ENCODE measurements at regions not wholly inside any gene's neighbourhood (a gene's known extent, or its start where the extent isn't known, plus 50 kb on each side); places are given as distances from the start of the nearest gene placed in this dataset.

DNA sequence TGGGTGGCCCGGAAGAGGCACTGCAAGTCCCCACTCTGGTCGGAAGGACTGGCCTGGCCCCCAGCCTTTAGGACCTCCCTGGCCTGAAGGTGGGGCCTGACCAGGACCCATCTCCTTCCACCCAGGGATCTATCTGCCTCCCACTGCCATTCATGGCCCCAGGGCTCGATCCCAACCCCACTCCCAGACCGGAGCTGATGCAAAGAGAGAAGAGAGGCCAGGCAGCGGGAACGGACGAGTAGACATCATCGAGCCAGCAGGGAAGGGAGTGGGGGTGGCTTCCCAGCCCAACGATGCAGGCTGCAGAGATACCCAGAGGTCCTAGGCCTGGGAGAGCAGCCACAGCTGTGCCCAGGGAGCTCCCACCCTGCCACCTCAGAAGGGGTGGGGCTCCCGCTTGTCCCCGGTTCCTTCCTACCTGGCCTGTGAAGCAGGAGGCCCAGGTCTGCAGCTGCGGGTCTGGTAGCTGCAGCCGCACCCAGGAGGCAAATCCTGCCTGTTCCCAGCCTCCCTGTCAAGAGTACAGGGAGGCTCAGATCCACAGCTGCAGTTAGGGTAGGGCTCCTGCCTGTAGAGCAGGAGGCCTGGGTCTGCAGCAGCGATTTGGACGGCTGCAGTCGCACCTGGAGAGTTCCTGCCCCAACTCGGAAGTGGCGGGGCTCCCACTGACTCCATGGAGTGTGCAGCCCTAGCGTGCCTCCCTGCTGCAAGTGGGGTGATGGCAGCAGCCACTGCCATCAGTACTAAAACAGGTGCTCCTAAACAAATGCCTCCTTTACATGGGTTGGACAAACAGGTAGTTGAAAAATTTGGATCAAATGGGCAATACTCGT lies 1151.0 kb upstream of the PHF14 start:
- TF ChIP-seq, protein P1, sequence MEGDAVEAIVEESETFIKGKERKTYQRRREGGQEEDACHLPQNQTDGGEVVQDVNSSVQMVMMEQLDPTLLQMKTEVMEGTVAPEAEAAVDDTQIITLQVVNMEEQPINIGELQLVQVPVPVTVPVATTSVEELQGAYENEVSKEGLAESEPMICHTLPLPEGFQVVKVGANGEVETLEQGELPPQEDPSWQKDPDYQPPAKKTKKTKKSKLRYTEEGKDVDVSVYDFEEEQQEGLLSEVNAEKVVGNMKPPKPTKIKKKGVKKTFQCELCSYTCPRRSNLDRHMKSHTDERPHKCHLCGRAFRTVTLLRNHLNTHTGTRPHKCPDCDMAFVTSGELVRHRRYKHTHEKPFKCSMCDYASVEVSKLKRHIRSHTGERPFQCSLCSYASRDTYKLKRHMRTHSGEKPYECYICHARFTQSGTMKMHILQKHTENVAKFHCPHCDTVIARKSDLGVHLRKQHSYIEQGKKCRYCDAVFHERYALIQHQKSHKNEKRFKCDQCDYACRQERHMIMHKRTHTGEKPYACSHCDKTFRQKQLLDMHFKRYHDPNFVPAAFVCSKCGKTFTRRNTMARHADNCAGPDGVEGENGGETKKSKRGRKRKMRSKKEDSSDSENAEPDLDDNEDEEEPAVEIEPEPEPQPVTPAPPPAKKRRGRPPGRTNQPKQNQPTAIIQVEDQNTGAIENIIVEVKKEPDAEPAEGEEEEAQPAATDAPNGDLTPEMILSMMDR (IDR thresholded peaks at IDR 0.05; ENCODE audit: unreplicated experiment in 3 of 3), result no peak
- Mint-ChIP-seq H3K27ac (no peak overlapping the region), H3K36me3 (ENCODE audit: low read depth) (no peaks in the 10 kb centered on the region), H3K9me3 (peaks cover 7% of the 10 kb centered on the region), H3K4me1 (no peaks in the 10 kb centered on the region), H3K27me3 (ENCODE audit: low read depth) (no peaks in the 10 kb centered on the region), H3K4me3 (no peak overlapping the region)

DNA sequence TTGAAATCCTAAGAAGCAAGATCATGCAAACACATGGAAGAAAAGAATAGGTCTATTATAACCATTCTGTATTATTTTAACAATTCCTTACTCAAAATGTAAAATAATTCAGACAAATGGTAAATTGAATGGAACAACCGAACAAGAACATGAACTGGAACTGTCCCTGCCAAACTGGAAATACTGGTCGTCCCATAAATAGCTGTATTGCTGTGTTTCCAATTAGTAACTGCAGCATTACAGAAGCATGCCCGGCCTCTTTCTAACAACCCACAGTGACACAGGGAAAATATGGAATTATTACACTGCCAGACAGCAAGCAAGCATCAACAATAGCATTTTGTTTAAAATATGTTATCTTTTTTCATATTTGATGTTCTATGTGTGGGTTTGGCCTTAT lies 1138.5 kb upstream of the PHF14 start:
- no peak overlapping the region for H3K4me3 Mint-ChIP-seq
- no peaks in the 10 kb centered on the region for H3K36me3 Mint-ChIP-seq (ENCODE audit: low read depth)
- H3K9me3 Mint-ChIP-seq, result no peaks in the 10 kb centered on the region
- no peaks in the 10 kb centered on the region for H3K27me3 Mint-ChIP-seq (ENCODE audit: low read depth)
- TF ChIP-seq, protein P1 (IDR thresholded peaks at IDR 0.05; ENCODE audit: unreplicated experiment in 3 of 3), result no peak
- no peaks in the 10 kb centered on the region for H3K4me1 Mint-ChIP-seq
- H3K27ac Mint-ChIP-seq, result no peak overlapping the region

GRCh38 chr7:9836671-9837070 lies 1137.0 kb upstream of the PHF14 start:
- Mint-ChIP-seq H3K27ac (no peak overlapping the region), H3K9me3 (no peaks in the 10 kb centered on the region), H3K4me1 (no peaks in the 10 kb centered on the region), H3K27me3 (ENCODE audit: low read depth) (no peaks in the 10 kb centered on the region), H3K4me3 (no peak overlapping the region), H3K36me3 (ENCODE audit: low read depth) (no peaks in the 10 kb centered on the region)
- TF ChIP-seq, protein P1 (IDR thresholded peaks at IDR 0.05; ENCODE audit: unreplicated experiment in 3 of 3), result no peak

- TF ChIP-seq, protein P1 (IDR thresholded peaks at IDR 0.05; ENCODE audit: unreplicated experiment in 3 of 3), result no peak
- no peak overlapping the region for H3K27ac Mint-ChIP-seq
- H3K4me1 Mint-ChIP-seq, result no peaks in the 10 kb centered on the region
- H3K36me3 Mint-ChIP-seq (ENCODE audit: low read depth), result no peaks in the 10 kb centered on the region
- H3K9me3 Mint-ChIP-seq, result no peaks in the 10 kb centered on the region
- H3K27me3 Mint-ChIP-seq (ENCODE audit: low read depth), result no peaks in the 10 kb centered on the region
- no peak overlapping the region for H3K4me3 Mint-ChIP-seq
Measured at GRCh38 chr7:9842301-9842700, 1131.4 kb upstream of the PHF14 start.

DNA sequence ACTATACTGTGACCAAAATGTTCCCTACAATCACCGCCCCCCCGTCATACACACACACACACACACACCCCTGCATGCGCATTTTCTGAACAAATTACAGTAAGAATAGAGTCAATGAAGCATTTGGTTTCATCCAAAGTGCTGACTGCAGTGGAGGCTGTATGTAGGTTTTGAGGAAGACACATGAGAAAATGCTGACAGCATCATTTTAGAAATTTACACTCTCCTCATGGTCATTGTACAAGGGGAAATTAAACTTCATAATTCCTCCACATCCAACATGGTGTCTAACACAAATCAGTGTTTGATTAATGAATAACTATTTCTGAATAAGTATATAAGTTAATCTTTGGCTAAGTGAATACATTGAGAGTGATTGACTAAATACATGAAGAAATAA lies 1126.8 kb upstream of the PHF14 start:
- no peaks in the 10 kb centered on the region for H3K9me3 Mint-ChIP-seq
- TF ChIP-seq, protein P1 (IDR thresholded peaks at IDR 0.05; ENCODE audit: unreplicated experiment in 3 of 3), result no peak

DNA sequence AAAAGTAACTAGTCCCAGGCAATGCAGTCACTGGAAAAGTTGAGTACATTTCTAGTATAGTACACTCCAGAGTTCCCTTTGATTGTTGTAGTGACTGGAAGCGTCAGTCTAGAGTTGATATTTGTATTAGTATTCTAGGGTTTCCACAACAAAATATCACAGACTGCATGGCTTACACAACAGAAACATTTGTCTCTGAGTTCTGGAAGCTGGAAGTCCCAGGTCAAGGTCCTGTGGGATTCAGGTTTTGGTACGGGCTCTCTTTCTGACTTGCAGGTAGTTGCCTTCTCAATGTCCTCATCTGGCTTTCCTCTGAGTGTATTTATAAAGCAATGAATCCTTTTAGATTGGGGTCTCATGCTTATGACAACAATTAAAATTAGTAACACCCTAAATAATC lies 1119.1 kb upstream of the PHF14 start:
- no peaks in the 10 kb centered on the region for H3K9me3 Mint-ChIP-seq
- no peaks in the 10 kb centered on the region for H3K4me1 Mint-ChIP-seq
- no peaks in the 10 kb centered on the region for H3K36me3 Mint-ChIP-seq (ENCODE audit: low read depth)
- TF ChIP-seq, protein P1 (IDR thresholded peaks at IDR 0.05; ENCODE audit: unreplicated experiment in 3 of 3), result no peak
- H3K4me3 Mint-ChIP-seq, result no peak overlapping the region
- H3K27ac Mint-ChIP-seq, result no peak overlapping the region
- H3K27me3 Mint-ChIP-seq (ENCODE audit: low read depth), result no peaks in the 10 kb centered on the region

More for the DNA sequence above, 1126.8 kb upstream of the PHF14 start:
- Mint-ChIP-seq H3K27ac (no peak overlapping the region), H3K36me3 (ENCODE audit: low read depth) (no peaks in the 10 kb centered on the region), H3K27me3 (ENCODE audit: low read depth) (no peaks in the 10 kb centered on the region), H3K4me1 (no peaks in the 10 kb centered on the region), H3K4me3 (no peak overlapping the region)
